ENCODE measurements at regions not wholly inside any gene's neighbourhood (a gene's known extent, or its start where the extent isn't known, plus 50 kb on each side); places are given as distances from the start of the nearest gene placed in this dataset.

DNA sequence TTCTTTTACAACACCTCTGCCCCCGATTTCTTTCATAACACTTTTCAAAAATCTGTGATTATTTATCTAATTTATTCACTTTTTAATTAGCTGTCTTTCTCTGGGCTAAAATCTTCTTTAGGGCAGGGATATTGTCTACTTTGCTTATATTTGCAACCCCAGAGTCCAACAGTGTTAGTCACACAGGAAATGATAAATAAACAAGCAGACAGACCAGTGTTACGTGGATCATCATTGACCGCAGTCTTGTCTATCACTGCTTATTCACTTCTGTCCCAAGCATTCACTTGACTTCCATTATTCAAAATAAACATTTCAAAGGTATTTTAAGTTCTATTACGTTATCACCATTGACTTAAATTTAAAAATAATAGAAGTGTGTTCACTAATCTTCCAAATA lies 237.6 kb upstream of the UBE2E3 start:
- Histone ChIP-seq H3K27ac (no peak overlapping the region), H3K9me3 (no peaks in the 10 kb centered on the region), H3K4me3 (no peak overlapping the region), H3K27me3 (no peaks in the 10 kb centered on the region), H3K4me1 (no peaks in the 10 kb centered on the region), H3K36me3 (no peaks in the 10 kb centered on the region)
- no peak for TF ChIP-seq POLR2A (IDR thresholded peaks at IDR 0.05)
- TF ChIP-seq, protein P1, sequence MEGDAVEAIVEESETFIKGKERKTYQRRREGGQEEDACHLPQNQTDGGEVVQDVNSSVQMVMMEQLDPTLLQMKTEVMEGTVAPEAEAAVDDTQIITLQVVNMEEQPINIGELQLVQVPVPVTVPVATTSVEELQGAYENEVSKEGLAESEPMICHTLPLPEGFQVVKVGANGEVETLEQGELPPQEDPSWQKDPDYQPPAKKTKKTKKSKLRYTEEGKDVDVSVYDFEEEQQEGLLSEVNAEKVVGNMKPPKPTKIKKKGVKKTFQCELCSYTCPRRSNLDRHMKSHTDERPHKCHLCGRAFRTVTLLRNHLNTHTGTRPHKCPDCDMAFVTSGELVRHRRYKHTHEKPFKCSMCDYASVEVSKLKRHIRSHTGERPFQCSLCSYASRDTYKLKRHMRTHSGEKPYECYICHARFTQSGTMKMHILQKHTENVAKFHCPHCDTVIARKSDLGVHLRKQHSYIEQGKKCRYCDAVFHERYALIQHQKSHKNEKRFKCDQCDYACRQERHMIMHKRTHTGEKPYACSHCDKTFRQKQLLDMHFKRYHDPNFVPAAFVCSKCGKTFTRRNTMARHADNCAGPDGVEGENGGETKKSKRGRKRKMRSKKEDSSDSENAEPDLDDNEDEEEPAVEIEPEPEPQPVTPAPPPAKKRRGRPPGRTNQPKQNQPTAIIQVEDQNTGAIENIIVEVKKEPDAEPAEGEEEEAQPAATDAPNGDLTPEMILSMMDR (IDR thresholded peaks at IDR 0.05) = no peak
- intact Hi-C loops (cut with DNase I) = no loop called here
- 40% methylated on average over 4 of the region's 4 CpGs for WGBS (ENCODE audit: insufficient coverage, low coverage, low lambda C conversion rate, missing lambda C conversion rate)
- peak in 1 of 4 donors; percentile 95 for ATAC-seq
- no peak for DNase-seq

DNA sequence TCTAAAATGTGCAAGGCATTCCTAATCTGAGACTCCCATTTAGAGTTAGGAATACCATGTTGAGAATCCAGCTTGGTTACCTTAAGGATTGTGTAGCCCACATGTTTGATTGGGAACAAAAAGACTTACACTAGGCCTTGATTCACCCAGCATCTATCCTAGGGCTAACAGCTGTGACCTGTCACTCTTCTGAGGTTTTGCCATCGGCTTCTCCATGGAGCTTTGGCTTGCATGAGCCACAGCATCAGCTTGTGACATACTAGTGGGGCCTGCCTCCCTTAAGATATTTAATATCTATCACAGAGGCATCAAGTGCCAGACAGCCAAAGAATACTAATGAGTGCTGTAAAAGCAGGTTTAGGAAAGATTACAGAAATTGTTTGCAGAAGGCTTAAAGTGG lies 241.3 kb upstream of the UBE2E3 start:
- H3K9me3 ChIP-seq = no peaks in the 10 kb centered on the region
- TF ChIP-seq POLR2A (IDR thresholded peaks at IDR 0.05) = no peak
- TF ChIP-seq, protein P1 (IDR thresholded peaks at IDR 0.05) = no peak
- no peak overlapping the region for H3K27ac ChIP-seq
- no peak for DNase-seq
- intact Hi-C loops (cut with DNase I) = no loop called here
- ATAC-seq = no peak
- no peaks in the 10 kb centered on the region for H3K4me1 ChIP-seq
- no peaks in the 10 kb centered on the region for H3K27me3 ChIP-seq
- H3K4me3 ChIP-seq = no peak overlapping the region
- no peaks in the 10 kb centered on the region for H3K36me3 ChIP-seq
- WGBS (ENCODE audit: insufficient coverage, low coverage, low lambda C conversion rate, missing lambda C conversion rate) = 86% methylated on average over 1 of the region's 1 CpG

DNA sequence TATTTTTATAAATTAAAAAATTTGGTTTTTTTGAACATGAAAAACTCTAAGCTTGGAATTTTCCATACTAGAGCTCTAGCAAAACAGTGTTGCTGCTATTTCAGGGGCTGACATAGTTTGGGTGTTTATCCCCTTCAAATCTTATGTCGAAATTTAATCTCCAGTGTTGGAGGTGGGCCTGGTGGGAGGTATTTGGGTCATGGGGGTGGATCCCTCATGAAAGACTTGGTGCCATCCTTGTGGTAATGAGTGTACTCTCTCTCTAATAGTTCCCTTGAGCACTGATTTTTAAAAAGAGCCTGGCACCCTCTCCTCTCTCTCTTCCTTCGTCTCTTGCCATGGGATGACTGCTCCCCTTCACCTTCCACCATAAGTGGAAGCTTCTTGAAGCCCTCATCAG lies 244.6 kb upstream of the UBE2E3 start:
- no peak for DNase-seq
- H3K4me3 ChIP-seq = no peak overlapping the region
- no peaks in the 10 kb centered on the region for H3K4me1 ChIP-seq
- H3K36me3 ChIP-seq = no peaks in the 10 kb centered on the region
- WGBS (ENCODE audit: insufficient coverage, low coverage, low lambda C conversion rate, missing lambda C conversion rate) = 65% methylated on average over 2 of the region's 2 CpGs
- ATAC-seq = no peak
- H3K27ac ChIP-seq = no peak overlapping the region
- no peaks in the 10 kb centered on the region for H3K9me3 ChIP-seq
- H3K27me3 ChIP-seq = no peaks in the 10 kb centered on the region
- intact Hi-C loops (cut with DNase I) = no loop called here
- TF ChIP-seq POLR2A (IDR thresholded peaks at IDR 0.05) = no peak
- TF ChIP-seq, protein P1 (IDR thresholded peaks at IDR 0.05) = no peak

DNA sequence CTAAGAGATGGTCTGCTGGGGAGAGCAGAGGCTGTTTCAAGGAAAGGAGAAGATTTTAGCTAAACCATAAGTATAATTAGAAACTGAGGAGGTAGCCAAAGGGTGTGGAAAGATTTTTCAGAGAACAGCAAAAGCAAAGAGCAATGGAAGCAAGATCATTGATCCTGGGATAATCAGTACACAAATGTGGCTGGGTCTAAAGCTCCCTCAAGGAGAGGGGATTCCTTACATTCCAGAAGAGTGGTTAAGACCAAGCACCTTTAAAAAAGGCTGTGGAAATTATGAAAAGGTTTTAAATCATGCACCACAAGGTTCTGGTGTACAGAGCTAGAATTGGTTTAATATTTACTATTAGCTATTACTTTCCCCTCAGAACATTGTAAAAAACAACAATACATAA lies 246.0 kb upstream of the UBE2E3 start:
- intact Hi-C loops (cut with DNase I) = no loop called here
- ATAC-seq = no peak
- Histone ChIP-seq H3K27me3 (no peaks in the 10 kb centered on the region), H3K36me3 (no peaks in the 10 kb centered on the region), H3K27ac (no peak overlapping the region), H3K4me1 (no peaks in the 10 kb centered on the region), H3K4me3 (no peak overlapping the region), H3K9me3 (no peaks in the 10 kb centered on the region)
- no peak for DNase-seq
- TF ChIP-seq POLR2A (IDR thresholded peaks at IDR 0.05) = no peak
- TF ChIP-seq, protein P1 (IDR thresholded peaks at IDR 0.05) = no peak

DNA sequence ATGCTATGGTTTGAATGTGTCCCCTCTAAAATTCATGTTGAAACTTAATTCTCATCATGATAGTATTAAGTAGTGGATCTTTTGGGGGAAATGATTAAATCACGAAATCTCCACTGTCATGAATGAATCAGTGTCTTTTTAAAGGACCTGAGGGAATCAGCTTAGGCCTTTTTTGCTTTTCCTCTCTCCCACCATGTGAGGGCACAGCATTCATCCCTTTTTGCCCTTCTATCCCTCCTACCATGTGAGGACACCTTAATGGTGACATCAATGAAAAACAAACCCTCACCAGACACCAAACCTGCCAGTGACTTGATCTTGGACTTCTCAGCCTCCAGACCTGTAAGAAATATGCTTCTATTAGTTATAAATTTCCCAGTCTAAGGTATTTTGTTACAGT lies 247.1 kb upstream of the UBE2E3 start:
- Histone ChIP-seq H3K27me3 (no peaks in the 10 kb centered on the region), H3K9me3 (no peaks in the 10 kb centered on the region), H3K27ac (no peak overlapping the region), H3K4me1 (no peaks in the 10 kb centered on the region), H3K36me3 (no peaks in the 10 kb centered on the region), H3K4me3 (no peak overlapping the region)
- intact Hi-C loops (cut with DNase I) = no loop called here
- no peak for DNase-seq
- no peak for TF ChIP-seq POLR2A (IDR thresholded peaks at IDR 0.05)
- TF ChIP-seq, protein P1 (IDR thresholded peaks at IDR 0.05) = no peak
- ATAC-seq = no peak
- WGBS (ENCODE audit: insufficient coverage, low coverage, low lambda C conversion rate, missing lambda C conversion rate) = 60% methylated on average over 1 of the region's 1 CpG

Data from right lobe of liver (tissue), 6 donors.